GM12878 (cell line): ENCODE measurements at regions not wholly inside any gene's neighbourhood (a gene's known extent, or its start where the extent isn't known, plus 50 kb on each side); places are given as distances from the start of the nearest gene placed in this dataset.

Experiments used
- ATAC-seq: fragments of 200-7000 bp; cut with Tn5 transposase; 3 replicates; pipeline ENCODE4 v1.9.1; 2020; ENCODE audit warnings: mild to moderate bottlenecking, moderate library complexity
- BruUV-seq: library from RNA; stranded (reverse); fragments of 400-500 nt; replicated peaks from 2 replicates; lab custom pipeline; 2021; lab: Mats Ljungman, UMichigan
- CTCF ChIA-PET: fragments of 300-600 bp; sonication (Branson Sonifier 250); formaldehyde crosslinking; extraction: SDS; loops from one replicate; lab custom pipeline; 2021; ENCODE audit warnings: inconsistent platforms; lab: Yijun Ruan, JAX
- POLR2A ChIA-PET: fragments of 350-600 bp; formaldehyde crosslinking; extraction: SDS; loops from one replicate; lab custom pipeline; 2021; ENCODE audit warnings: inconsistent platforms; lab: Charles Lee
- RAD21 ChIA-PET: fragments of 300-600 bp; sonication (Branson Sonifier 250); formaldehyde crosslinking; loops from one replicate; lab custom pipeline; 2023; ENCODE audit warnings: antibody characterized with exemption; ENCODE audit not compliant: unreplicated experiment; lab: Charles Lee
- SMC1A ChIA-PET: fragments of 300-600 bp; sonication (Branson Sonifier 250); formaldehyde crosslinking; loops from one replicate; lab custom pipeline; 2023; ENCODE audit not compliant: unreplicated experiment, uncharacterized antibody; lab: Charles Lee
- DNase-seq: peaks from one replicate; pipeline ENCODE4 v3.0.0-alpha.2; 2011; ENCODE audit warnings: low read depth, low spot score
- FAIRE-seq: peaks from 3 replicates; lab custom pipeline; 2011; peaks lifted over from hg19 to GRCh38; lab: Jason Lieb, UNC
- H2AFZ ChIP-seq: 2 replicates; pipeline ENCODE4 v1.6.0; 2011; ENCODE audit warnings: low read depth, low read length, control low read depth; ENCODE audit not compliant: control insufficient read depth
- H3K27ac ChIP-seq: 2 replicates; pipeline ENCODE4 v1.5.1; 2011; ENCODE audit warnings: control low read depth; ENCODE audit not compliant: control insufficient read depth, insufficient read depth
- H3K27me3 ChIP-seq, 2 experiments: replicated peaks in 1 of 2; 2 replicates each; pipeline versions ENCODE4 v1.6.0 to v1.6.1; 2011; ENCODE audit warnings: low read length in 1 of 2; ENCODE audit not compliant: control insufficient read depth in 2 of 2, insufficient read depth in 2 of 2
- H3K36me3 ChIP-seq, 2 experiments: 2 replicates each; pipeline ENCODE4 v1.5.1; 2011; ENCODE audit warnings: low read length in 1 of 2; ENCODE audit not compliant: control insufficient read depth in 2 of 2, insufficient read depth in 2 of 2
- H3K4me1 ChIP-seq: 2 replicates; pipeline ENCODE4 v1.6.1; 2011; ENCODE audit warnings: mild to moderate bottlenecking, low read length, moderate library complexity, mixed read lengths; ENCODE audit not compliant: control insufficient read depth, insufficient read depth
- H3K4me2 ChIP-seq: 2 replicates; pipeline ENCODE4 v1.6.0; 2011; ENCODE audit warnings: control low read depth; ENCODE audit not compliant: control insufficient read depth, insufficient read depth
- H3K4me3 ChIP-seq: fragments of 200-600 bp; sonication (generic); 2 replicates; pipeline ENCODE4 v1.5.1; 2016
- H3K79me2 ChIP-seq: 2 replicates; pipeline ENCODE4 v1.6.0; 2011; ENCODE audit warnings: low read length; ENCODE audit not compliant: control insufficient read depth, insufficient read depth
- H3K9ac ChIP-seq: 2 replicates; pipeline ENCODE4 v1.8.0; 2011; ENCODE audit warnings: low read length, control low read depth, mixed read lengths; ENCODE audit not compliant: control insufficient read depth, insufficient read depth
- H3K9me3 ChIP-seq: replicated peaks from 3 replicates; pipeline ENCODE4 v1.5.1; 2011; ENCODE audit warnings: mild to moderate bottlenecking, low read length; ENCODE audit not compliant: control insufficient read depth, insufficient read depth
- H4K20me1 ChIP-seq: 2 replicates; pipeline ENCODE4 v1.6.0; 2011; ENCODE audit not compliant: control insufficient read depth, insufficient read depth
- MEF2B ChIP-seq: fragments of 450-650 bp; IDR thresholded peaks from 2 replicates; pipeline ENCODE4 v1.6.1; 2018; ENCODE audit warnings: mild to moderate bottlenecking, moderate library complexity; ENCODE audit not compliant: partially characterized antibody, poor library complexity, severe bottlenecking
- NR2F1 ChIP-seq: fragments of 450-650 bp; conservative IDR thresholded peaks from 2 replicates; pipeline ENCODE4 v1.6.1; 2017; ENCODE audit warnings: mild to moderate bottlenecking
- PML ChIP-seq: IDR thresholded peaks from 2 replicates; pipeline ENCODE4 v1.6.1; 2012; ENCODE audit warnings: low read length, inconsistent platforms
- POLR2A ChIP-seq: IDR thresholded peaks from 2 replicates; pipeline ENCODE4 v1.6.1; 2011; ENCODE audit warnings: low read depth, mild to moderate bottlenecking, low read length
- SIN3A ChIP-seq: IDR thresholded peaks from 2 replicates; pipeline ENCODE4 v1.6.1; 2012; ENCODE audit warnings: low read depth, low read length, improper control_type of control experiment
- TAF1 ChIP-seq: IDR thresholded peaks from 2 replicates; pipeline ENCODE4 v1.6.1; 2011; ENCODE audit warnings: mild to moderate bottlenecking, low read depth, low read length, borderline replicate concordance
- ZSCAN29 ChIP-seq: fragments of 450-650 bp; IDR thresholded peaks from 2 replicates; pipeline ENCODE4 v1.6.1; 2017; ENCODE audit warnings: mild to moderate bottlenecking, moderate library complexity
- WGBS: methylation state at CpG from one replicate; pipeline ENCODE4 v1.1.6; 2016; ENCODE audit warnings: low lambda C conversion rate; ENCODE audit not compliant: insufficient replicate concordance, insufficient coverage; ENCODE audit errors: missing lambda C conversion rate; 5-methylcytosine and 5-hydroxymethylcytosine counted together
- in situ Hi-C: fragments of 300-500 bp; cut with MboI; formaldehyde crosslinking; loops from 9 replicates; pipeline ENCODE4 v1.14.3; 2018; ENCODE audit warnings: mixed read lengths
- intact Hi-C: fragments of 100-400 bp; cut with micrococcal nuclease; formaldehyde crosslinking; loops from one replicate; pipeline ENCODE4 v1.14.2; 2022; ENCODE audit not compliant: unreplicated experiment
- TF ChIP-seq, protein P1 (sequence below): fragments of 450-650 bp; IDR thresholded peaks from 2 replicates; pipeline ENCODE4 v1.6.1; 2018; ENCODE audit warnings: mild to moderate bottlenecking, low read depth, moderate library complexity; ENCODE audit not compliant: partially characterized antibody
- TF ChIP-seq, protein P2 (sequence below): fragments of 450-650 bp; IDR thresholded peaks from 2 replicates; pipeline ENCODE4 v1.6.1; 2017; ENCODE audit warnings: mild to moderate bottlenecking

DNA sequence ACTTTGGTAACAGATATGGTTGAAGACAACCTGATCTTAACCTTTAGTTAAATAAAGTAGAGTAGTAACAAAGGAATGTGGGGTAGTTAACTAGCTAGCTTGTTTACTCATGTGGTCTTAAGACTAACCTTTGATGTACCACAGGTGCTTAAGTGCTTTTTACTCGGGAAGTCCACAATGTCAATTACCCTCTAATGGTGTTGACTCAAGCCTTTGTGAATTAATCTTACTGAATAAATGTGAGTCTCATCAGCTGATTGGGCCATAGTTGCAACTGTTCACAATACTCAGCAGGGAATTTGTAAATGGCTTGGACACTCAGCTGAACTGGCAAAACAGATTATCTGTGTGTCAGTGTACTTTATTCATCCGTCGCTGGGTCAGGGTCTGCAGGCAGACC lies 119.0 kb upstream of the UGT8 start:
- no peak overlapping the region for H3K9ac ChIP-seq
- intact Hi-C loops (no loop called here), in situ Hi-C loops (no loop called here)
- ATAC-seq (no peak), DNase-seq (no peak), FAIRE-seq (no peak)
- ChIA-PET RAD21 (no interaction called here), CTCF (no interaction called here), POLR2A (no interaction called here), SMC1A (no interaction called here)
- no peaks in the 10 kb centered on the region for H3K9me3 ChIP-seq
- H3K79me2 ChIP-seq, result no peaks in the 10 kb centered on the region
- H3K4me2 ChIP-seq, result no peak overlapping the region
- WGBS, result 17% methylated on average over 3 of the region's 3 CpGs
- H3K4me1 ChIP-seq, result no peaks in the 10 kb centered on the region
- H3K4me3 ChIP-seq, result no peak overlapping the region
- no peaks in the 10 kb centered on the region for H3K27me3 ChIP-seq
- no TSS peak for BruUV-seq
- no peak overlapping the region for H2AFZ ChIP-seq
- TF ChIP-seq ZSCAN29 (no peak), TAF1 (no peak), POLR2A (no peak), MEF2B (no peak), SIN3A (no peak), NR2F1 (no peak), PML (no peak)
- TF ChIP-seq, protein P1, sequence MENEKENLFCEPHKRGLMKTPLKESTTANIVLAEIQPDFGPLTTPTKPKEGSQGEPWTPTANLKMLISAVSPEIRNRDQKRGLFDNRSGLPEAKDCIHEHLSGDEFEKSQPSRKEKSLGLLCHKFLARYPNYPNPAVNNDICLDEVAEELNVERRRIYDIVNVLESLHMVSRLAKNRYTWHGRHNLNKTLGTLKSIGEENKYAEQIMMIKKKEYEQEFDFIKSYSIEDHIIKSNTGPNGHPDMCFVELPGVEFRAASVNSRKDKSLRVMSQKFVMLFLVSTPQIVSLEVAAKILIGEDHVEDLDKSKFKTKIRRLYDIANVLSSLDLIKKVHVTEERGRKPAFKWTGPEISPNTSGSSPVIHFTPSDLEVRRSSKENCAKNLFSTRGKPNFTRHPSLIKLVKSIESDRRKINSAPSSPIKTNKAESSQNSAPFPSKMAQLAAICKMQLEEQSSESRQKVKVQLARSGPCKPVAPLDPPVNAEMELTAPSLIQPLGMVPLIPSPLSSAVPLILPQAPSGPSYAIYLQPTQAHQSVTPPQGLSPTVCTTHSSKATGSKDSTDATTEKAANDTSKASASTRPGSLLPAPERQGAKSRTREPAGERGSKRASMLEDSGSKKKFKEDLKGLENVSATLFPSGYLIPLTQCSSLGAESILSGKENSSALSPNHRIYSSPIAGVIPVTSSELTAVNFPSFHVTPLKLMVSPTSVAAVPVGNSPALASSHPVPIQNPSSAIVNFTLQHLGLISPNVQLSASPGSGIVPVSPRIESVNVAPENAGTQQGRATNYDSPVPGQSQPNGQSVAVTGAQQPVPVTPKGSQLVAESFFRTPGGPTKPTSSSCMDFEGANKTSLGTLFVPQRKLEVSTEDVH, result no peak
- TF ChIP-seq, protein P2, sequence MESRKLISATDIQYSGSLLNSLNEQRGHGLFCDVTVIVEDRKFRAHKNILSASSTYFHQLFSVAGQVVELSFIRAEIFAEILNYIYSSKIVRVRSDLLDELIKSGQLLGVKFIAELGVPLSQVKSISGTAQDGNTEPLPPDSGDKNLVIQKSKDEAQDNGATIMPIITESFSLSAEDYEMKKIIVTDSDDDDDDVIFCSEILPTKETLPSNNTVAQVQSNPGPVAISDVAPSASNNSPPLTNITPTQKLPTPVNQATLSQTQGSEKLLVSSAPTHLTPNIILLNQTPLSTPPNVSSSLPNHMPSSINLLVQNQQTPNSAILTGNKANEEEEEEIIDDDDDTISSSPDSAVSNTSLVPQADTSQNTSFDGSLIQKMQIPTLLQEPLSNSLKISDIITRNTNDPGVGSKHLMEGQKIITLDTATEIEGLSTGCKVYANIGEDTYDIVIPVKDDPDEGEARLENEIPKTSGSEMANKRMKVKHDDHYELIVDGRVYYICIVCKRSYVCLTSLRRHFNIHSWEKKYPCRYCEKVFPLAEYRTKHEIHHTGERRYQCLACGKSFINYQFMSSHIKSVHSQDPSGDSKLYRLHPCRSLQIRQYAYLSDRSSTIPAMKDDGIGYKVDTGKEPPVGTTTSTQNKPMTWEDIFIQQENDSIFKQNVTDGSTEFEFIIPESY, result no peak
- H3K36me3 ChIP-seq, result no peaks in the 10 kb centered on the region
- no peak overlapping the region for H3K27ac ChIP-seq
- no peaks in the 10 kb centered on the region for H4K20me1 ChIP-seq
